Activated B cell treated with CpG ODN at 0.5 μM for 24 hours (primary cell): ENCODE measurements at regions not wholly inside any gene's neighbourhood (a gene's known extent, or its start where the extent isn't known, plus 50 kb on each side); places are given as distances from the start of the nearest gene placed in this dataset.
"Not testable (repeated sequence)": the region's sequence is repeated elsewhere in the genome, so short reads cannot be mapped to it uniquely, and the experiment has no call there.

Experiments used
- ATAC-seq: fragments of 200-7000 bp; cut with Tn5 transposase; one replicate; pipeline ENCODE4 v1.10.0; 2021; ENCODE audit warnings: low read depth, mild to moderate bottlenecking, moderate library complexity
- CTCF ChIA-PET: fragments of 350-600 bp; sonication (Branson Sonifier 250); formaldehyde crosslinking; loops from one replicate; lab custom pipeline; 2021; ENCODE audit warnings: antibody characterized with exemption; lab: Charles Lee
- POLR2A ChIA-PET: fragments of 350-600 bp; sonication (Branson Sonifier 250); formaldehyde crosslinking; loops from one replicate; lab custom pipeline; 2021; ENCODE audit warnings: antibody characterized with exemption; lab: Charles Lee
- DNase-seq: peaks from one replicate; pipeline ENCODE4 v3.0.0; 2022
- H3K27ac Mint-ChIP-seq: one replicate; pipeline ENCODE4 v1.8.0; 2020; ENCODE audit warnings: mixed read lengths
- H3K27me3 Mint-ChIP-seq: one replicate; pipeline ENCODE4 v1.8.0; 2021; ENCODE audit warnings: mixed read lengths
- H3K36me3 Mint-ChIP-seq: one replicate; pipeline ENCODE4 v1.8.0; 2021; ENCODE audit warnings: low read depth, mixed read lengths
- H3K4me1 Mint-ChIP-seq: one replicate; pipeline ENCODE4 v1.8.0; 2021; ENCODE audit warnings: mixed read lengths
- H3K4me3 Mint-ChIP-seq: one replicate; pipeline ENCODE4 v1.8.0; 2020; ENCODE audit warnings: mild to moderate bottlenecking, mixed read lengths
- H3K9me3 Mint-ChIP-seq: one replicate; pipeline ENCODE4 v1.8.0; 2020; ENCODE audit warnings: mixed read lengths
- CTCF ChIP-seq: fragments of 200-600 bp; IDR thresholded peaks from one replicate; pipeline ENCODE4 v1.8.0; 2022; ENCODE audit warnings: antibody characterized with exemption, mild to moderate bottlenecking
- intact Hi-C: fragments of 100-400 bp; cut with micrococcal nuclease; formaldehyde crosslinking; loops from one replicate; pipeline ENCODE4 v1.15.1; 2024

DNA sequence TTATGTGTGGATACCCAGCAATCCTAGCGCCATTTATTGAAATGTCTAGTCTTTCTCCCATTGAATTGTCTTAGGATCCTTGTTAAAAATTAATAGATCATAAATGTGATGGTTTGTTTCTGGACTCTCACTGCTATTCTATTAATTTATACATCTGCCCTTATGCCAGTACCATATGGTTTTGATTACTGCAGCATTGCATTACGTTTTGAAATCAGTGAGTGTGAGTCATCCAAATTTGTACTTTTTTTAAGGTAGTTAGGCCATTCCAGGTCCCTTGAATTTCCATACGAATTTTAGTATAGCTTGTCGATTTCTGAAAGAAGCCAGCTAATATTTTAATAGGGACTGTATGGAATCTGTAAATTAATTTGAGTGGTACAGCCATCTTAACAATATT lies 648.6 kb upstream of the ZNF385D start:
- intact Hi-C loops, result no loop called here
- CTCF ChIA-PET, result no interaction called here
- DNase-seq (no peak), ATAC-seq (no peak)
- Mint-ChIP-seq H3K9me3 (peaks cover 6% of the 10 kb centered on the region), H3K4me3 (no peak overlapping the region), H3K27me3 (no peaks in the 10 kb centered on the region), H3K4me1 (no peaks in the 10 kb centered on the region), H3K36me3 (no peaks in the 10 kb centered on the region), H3K27ac (no peak overlapping the region)
- POLR2A ChIA-PET, result no interaction called here
- TF ChIP-seq CTCF, result no peak

DNA sequence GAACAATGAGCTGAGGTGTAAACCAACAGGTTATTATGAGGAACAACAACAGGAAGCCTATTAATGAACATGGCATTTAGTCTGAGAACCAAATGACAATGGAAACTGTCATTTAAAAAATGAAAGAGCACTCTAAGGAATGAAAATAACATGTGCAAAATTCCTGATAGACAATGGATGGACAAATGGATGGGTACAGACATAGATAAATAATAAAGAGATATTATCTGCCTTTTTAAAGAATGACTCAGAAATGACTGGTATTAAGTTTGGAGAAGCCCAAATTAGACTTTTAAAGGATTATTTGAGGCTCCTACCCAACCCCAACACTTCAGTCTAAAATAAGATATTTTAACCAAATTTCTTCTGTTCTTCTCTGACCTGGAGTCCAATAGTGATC lies 650.5 kb upstream of the ZNF385D start:
- CTCF ChIA-PET, result no interaction called here
- Mint-ChIP-seq H3K27me3 (no peaks in the 10 kb centered on the region), H3K27ac (no peak overlapping the region), H3K36me3 (no peaks in the 10 kb centered on the region), H3K4me3 (no peak overlapping the region), H3K4me1 (no peaks in the 10 kb centered on the region), H3K9me3 (peaks cover 6% of the 10 kb centered on the region)
- DNase-seq, result no peak
- intact Hi-C loops, result no loop called here
- no peak for ATAC-seq
- no peak for TF ChIP-seq CTCF
- POLR2A ChIA-PET, result no interaction called here

DNA sequence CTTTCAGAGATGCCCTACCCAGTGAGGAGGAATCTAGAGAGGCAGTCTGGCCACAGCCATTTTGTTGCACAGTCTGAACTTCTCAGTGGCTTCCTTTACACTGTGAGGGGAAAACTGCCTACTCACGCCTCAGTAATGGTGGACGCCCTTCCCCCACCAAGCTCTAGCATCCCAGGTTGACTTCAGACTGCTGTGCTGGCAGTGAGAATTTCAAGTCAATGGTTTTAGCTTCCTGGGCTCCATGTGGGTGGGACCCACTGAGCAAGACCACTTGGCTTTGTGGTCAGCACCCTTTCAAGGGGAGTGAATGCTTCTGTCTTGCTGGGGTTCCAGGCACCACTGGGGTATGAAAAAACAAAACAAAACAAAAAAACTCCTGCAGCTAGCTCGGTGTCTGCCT lies 663.2 kb upstream of the ZNF385D start:
- ATAC-seq (no peak), DNase-seq (no peak)
- no peak for TF ChIP-seq CTCF
- Mint-ChIP-seq H3K9me3 (peaks cover 2% of the 10 kb centered on the region), H3K4me1 (no peaks in the 10 kb centered on the region), H3K27ac (no peak overlapping the region), H3K4me3 (no peak overlapping the region), H3K36me3 (no peaks in the 10 kb centered on the region), H3K27me3 (no peaks in the 10 kb centered on the region)
- intact Hi-C loops, result no loop called here
- ChIA-PET POLR2A (no interaction called here), CTCF (no interaction called here)

GRCh38 chr3:22416838-22417446 lies 665.9 kb upstream of the ZNF385D start:
- H3K27me3 Mint-ChIP-seq, POLR2A ChIA-PET, ATAC-seq, intact Hi-C loops, H3K36me3 Mint-ChIP-seq, CTCF ChIA-PET, H3K27ac Mint-ChIP-seq, H3K4me3 Mint-ChIP-seq, H3K9me3 Mint-ChIP-seq, DNase-seq, H3K4me1 Mint-ChIP-seq: not testable (repeated sequence)

GRCh38 chr3:22419261-22419660 lies 668.3 kb upstream of the ZNF385D start:
- intact Hi-C loops, result no loop called here
- POLR2A ChIA-PET, result no interaction called here
- Mint-ChIP-seq H3K4me1 (no peaks in the 10 kb centered on the region), H3K27ac (no peak overlapping the region), H3K4me3 (no peak overlapping the region), H3K36me3 (no peaks in the 10 kb centered on the region), H3K9me3 (peaks cover 2% of the 10 kb centered on the region), H3K27me3 (no peaks in the 10 kb centered on the region)
- CTCF ChIA-PET, result no interaction called here
- DNase-seq, result no peak
- TF ChIP-seq CTCF, result no peak
- no peak for ATAC-seq

GRCh38 chr3:22421589-22421988 lies 670.6 kb upstream of the ZNF385D start:
- H3K4me1 Mint-ChIP-seq, result no peaks in the 10 kb centered on the region

More at GRCh38 chr3:22421589-22421988, 670.6 kb upstream of the ZNF385D start:
- no peaks in the 10 kb centered on the region for H3K36me3 Mint-ChIP-seq
- TF ChIP-seq CTCF, result no peak
- ChIA-PET CTCF (no interaction called here), POLR2A (no interaction called here)
- DNase-seq (no peak), ATAC-seq (no peak)
- peaks cover 3% of the 10 kb centered on the region for H3K9me3 Mint-ChIP-seq
- intact Hi-C loops, result no loop called here
- no peak overlapping the region for H3K27ac Mint-ChIP-seq
- H3K4me3 Mint-ChIP-seq, result no peak overlapping the region
- no peaks in the 10 kb centered on the region for H3K27me3 Mint-ChIP-seq
